GM19372 (cell line): ENCODE measurements at regions not wholly inside any gene's neighbourhood (a gene's known extent, or its start where the extent isn't known, plus 50 kb on each side); places are given as distances from the start of the nearest gene placed in this dataset.

ENCODE experiments used
- ATAC-seq: cut with Tn5 transposase; IDR thresholded peaks from one replicate; pipeline ENCODE4 v1.9.1; 2021; ENCODE audit warnings: mild to moderate bottlenecking, low read depth, moderate library complexity; ENCODE audit not compliant: unreplicated experiment

DNA sequence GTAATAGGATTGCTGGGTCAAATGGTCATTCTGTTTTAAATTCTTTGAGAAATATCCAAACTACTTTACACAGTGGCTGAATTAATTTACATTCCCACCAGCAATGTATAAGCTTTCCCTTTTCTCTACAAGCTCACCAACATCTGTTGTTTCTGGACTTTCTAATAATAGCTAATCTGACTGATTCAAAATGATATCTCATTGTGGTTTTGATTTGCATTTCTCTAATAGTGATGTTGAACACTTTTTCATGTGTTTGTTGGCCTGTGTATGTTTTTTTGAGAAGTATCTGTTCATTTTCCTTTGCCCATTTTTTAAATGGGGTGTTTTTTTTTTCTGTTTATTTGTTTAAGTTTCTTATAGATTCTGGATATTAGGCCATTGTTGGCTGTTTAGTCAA, 659.0 kb upstream of the GNPDA2 start:
- ATAC-seq = no peak

- no peak for ATAC-seq
These were observed 644.1 kb upstream of the GNPDA2 start for GRCh38 chr4:45370408-45370807.

DNA sequence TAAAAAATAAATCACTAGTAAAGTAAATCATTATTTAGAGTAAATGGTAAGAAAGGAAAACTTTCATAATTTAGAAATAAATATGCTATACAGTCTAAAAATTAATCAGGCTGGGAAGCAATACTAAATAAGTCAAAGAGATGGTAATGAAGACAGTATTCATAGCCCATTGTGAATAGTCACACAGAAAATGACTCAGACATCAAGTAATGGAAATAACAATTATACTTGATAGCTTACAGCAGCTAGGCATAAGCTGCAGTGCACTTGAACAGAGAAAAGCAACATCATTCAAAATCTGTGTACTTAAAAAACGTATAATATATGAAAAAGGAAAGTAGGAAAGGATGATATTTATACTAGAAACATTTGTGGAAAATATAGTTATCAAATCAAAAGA, 642.5 kb upstream of the GNPDA2 start:
- no peak for ATAC-seq

DNA sequence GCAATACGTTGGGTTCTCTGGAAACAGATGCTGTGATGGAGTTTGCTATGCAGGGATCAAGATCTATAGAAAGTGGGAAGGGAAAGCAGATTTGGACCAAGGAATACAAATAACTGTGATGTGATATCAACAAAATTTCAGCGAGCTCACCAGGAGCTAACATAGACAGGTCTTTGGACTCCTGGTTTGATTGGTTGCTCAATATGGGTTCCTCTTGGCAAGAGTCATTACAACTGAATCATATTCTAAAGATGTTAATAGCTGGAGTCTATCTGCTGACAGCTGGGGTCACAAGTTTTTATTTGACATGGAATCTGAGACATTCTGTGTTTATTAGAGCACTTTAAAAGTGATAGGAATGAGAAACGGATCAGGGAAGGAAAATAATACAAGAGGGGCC, 637.6 kb upstream of the GNPDA2 start:
- ATAC-seq = no peak

GRCh38 chr4:45358573-45359506, 632.5 kb upstream of the GNPDA2 start:
- no peak for ATAC-seq

- no peak for ATAC-seq
These were observed 626.8 kb upstream of the GNPDA2 start for GRCh38 chr4:45353161-45353560.

DNA sequence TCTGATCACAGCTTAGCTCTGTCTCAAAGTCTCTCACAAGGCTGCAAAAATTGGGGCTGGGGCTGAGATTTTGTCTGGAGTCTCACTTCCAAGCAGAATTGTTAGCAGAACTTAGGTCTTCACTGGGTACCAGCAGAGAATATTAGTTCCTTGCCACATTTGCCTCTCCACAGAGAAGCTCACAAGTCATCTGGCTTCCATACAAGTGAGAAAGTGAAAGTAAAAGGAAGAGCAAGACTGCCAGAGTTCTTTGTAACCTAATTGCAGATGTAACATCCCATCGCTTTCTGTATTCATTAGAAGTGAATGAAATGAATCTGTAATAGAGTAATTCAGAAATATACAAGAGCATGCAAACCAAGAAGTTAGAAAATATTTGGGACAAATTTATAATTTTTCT, 624.1 kb upstream of the GNPDA2 start:
- no peak for ATAC-seq

GRCh38 chr4:45349859-45350258, 623.5 kb upstream of the GNPDA2 start:
- ATAC-seq = no peak

DNA sequence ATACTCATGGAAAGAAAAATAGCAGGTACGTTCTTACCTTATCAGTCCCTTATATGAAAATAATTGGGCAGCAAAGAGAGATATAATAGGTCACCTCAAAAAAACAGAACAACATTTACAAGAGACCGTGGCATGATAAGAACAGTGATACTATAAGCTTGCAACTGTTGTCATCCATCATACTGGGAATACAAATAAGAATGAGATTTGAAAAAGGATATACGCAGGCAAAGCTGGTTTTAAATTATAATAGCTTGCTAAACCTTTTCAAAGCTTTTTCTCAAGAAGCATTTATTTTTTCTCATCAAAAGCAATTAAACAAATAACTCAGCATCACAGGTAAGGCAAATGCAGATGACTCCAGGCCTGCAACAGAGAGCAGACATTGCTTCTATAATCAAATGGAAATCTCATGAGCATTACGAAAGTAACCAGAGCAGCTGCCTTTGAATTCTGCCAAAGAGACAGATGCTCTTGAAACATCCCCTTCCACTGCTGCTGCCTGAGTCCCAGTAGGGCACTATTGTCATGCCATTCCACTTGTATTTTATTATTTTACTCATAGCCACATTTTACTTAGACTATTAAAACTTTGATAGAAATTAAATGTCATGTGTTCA, 620.6 kb upstream of the GNPDA2 start:
- ATAC-seq = no peak

DNA sequence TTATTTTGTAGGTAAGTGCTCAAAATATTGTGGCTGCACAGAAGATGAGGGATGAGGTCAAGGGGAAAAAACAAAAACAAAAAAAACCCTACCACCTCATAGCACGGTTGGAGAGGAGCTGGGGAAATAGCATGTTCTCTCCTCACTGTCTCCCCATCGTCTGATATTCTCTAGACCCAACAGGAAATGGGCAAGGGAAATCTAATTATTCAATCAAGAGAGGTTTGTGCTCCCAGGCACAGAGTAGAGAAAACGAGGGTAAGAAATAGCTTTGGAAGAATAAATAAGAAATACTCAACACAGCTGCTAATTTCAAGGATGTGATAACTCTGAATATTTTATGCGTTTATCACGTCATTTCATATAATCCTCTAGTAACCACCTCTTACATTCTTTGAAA, 619.2 kb upstream of the GNPDA2 start:
- no peak for ATAC-seq

GRCh38 chr4:45331802-45332201, 605.4 kb upstream of the GNPDA2 start:
- no peak for ATAC-seq

DNA sequence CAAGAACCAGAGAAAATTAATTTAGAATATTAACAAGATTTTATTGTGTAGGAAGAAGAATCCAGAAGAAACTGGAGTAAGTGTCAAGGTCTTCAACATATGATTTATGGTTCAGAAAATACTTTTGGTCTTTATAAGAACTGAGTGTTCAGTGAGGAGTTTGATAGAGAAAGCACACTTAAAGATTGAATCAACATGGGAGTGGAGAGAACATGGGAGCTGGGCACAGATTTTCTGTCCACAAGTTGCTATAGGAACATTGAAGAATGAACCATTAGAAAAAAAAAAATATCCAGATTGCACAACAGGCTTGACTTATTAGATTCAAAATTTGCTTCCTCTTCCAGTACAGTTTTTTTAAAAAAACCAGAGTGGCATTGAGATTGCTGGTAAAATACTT, 601.2 kb upstream of the GNPDA2 start:
- no peak for ATAC-seq

DNA sequence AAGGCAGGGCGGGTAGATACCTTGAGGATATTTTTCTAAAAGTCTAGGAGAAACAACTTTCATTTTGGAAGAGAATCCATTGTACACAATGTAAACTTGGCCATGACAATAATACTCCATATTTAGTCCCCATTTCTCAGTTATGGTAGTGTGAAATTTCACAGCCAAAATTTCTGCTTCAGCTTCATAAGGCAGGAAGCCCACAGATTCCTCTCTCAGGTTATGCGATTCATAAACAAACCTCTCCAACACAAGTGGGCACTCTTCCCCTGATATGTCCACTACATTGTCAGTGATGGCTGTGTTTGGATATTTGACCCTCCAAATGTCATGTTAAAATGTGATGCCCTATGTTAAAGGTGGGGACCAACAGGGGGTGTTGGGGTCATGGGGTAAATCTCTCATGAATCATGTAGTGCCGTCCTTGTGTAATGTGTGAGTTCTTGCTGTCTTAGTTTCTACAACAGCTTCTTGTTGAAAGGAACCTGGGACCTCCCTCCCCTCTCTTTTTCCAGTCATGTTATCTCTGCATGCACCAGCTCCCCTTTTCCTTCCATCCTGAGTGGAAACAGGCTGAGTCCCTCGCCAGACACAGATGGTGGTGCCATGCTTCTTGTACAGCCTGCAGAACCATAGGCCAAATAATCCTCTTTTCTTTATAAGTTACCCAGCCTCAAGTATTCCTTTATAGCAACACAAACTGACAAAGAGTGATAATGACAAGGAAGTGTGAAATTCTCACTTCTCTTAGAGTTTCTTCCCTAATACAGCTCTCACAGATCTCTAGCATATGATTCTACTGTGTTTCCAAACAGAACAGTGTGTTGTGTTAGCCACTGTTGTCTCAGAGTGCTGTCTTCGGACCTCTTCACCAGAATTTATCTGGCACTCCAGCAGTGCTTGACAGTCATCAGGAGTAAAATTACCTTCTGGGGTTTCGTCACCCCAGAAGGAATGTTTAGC, 598.4 kb upstream of the GNPDA2 start:
- no peak for ATAC-seq

GRCh38 chr4:45323453-45324058, 597.2 kb upstream of the GNPDA2 start:
- ATAC-seq = no peak

GRCh38 chr4:45317739-45318138, 591.4 kb upstream of the GNPDA2 start:
- no peak for ATAC-seq

DNA sequence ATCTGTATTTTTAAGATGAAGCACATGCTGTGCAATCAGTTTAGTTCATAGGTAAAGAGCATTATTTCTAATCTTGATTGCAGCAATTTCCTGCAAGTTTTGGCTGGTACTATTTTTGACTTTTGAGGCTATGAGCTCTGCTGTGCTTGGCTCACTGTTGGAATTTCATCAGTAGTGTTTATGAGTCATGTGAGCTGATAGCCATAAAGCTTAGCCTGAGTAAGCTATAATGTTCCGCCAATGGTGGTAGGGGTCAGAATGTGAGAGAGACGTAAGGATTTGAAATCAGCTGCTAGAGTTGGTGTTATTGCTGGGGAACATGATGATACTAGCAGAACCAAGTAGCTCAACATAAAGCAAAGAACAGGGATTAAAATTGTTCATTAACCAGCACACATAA, 590.9 kb upstream of the GNPDA2 start:
- no peak for ATAC-seq

GRCh38 chr4:45316257-45316656, 589.9 kb upstream of the GNPDA2 start:
- ATAC-seq = no peak

DNA sequence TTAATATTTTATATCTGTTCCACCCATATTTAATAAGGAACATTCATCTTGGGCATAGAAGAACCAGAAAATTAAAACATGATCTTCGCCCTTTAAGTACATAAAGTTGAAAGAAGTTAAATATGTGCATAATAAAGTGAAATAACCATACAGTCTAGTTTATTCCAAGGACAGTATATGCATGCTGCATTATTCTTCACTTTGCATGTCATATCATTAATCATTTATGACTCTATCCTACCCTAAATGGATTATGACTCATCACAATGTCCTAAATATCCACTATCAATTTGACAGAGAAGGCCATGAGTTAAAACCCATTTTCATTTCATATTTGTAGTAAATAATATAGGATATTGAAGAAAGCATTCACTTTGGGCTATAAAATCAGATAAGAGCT, 576.5 kb upstream of the GNPDA2 start:
- no peak for ATAC-seq

GRCh38 chr4:45294464-45294863, 568.1 kb upstream of the GNPDA2 start:
- ATAC-seq = no peak

- no peak for ATAC-seq
These were observed 567.0 kb upstream of the GNPDA2 start for GRCh38 chr4:45293335-45293734.

GRCh38 chr4:45292844-45293243, 566.5 kb upstream of the GNPDA2 start:
- ATAC-seq = no peak
